GM12878 (cell line): ENCODE measurements at regions not wholly inside any gene's neighbourhood (a gene's known extent, or its start where the extent isn't known, plus 50 kb on each side); places are given as distances from the start of the nearest gene placed in this dataset.
"Not testable (repeated sequence)": the region's sequence is repeated elsewhere in the genome, so short reads cannot be mapped to it uniquely, and the experiment has no call there.

Experiments used
- ATAC-seq: fragments of 200-7000 bp; cut with Tn5 transposase; 3 replicates; pipeline ENCODE4 v1.9.1; 2020; ENCODE audit warnings: mild to moderate bottlenecking, moderate library complexity
- BruUV-seq: library from RNA; stranded (reverse); fragments of 400-500 nt; replicated peaks from 2 replicates; lab custom pipeline; 2021; lab: Mats Ljungman, UMichigan
- CTCF ChIA-PET: fragments of 300-600 bp; sonication (Branson Sonifier 250); formaldehyde crosslinking; extraction: SDS; loops from one replicate; lab custom pipeline; 2021; ENCODE audit warnings: inconsistent platforms; lab: Yijun Ruan, JAX
- POLR2A ChIA-PET: fragments of 350-600 bp; formaldehyde crosslinking; extraction: SDS; loops from one replicate; lab custom pipeline; 2021; ENCODE audit warnings: inconsistent platforms; lab: Charles Lee
- RAD21 ChIA-PET: fragments of 300-600 bp; sonication (Branson Sonifier 250); formaldehyde crosslinking; loops from one replicate; lab custom pipeline; 2023; ENCODE audit warnings: antibody characterized with exemption; ENCODE audit not compliant: unreplicated experiment; lab: Charles Lee
- SMC1A ChIA-PET: fragments of 300-600 bp; sonication (Branson Sonifier 250); formaldehyde crosslinking; loops from one replicate; lab custom pipeline; 2023; ENCODE audit not compliant: unreplicated experiment, uncharacterized antibody; lab: Charles Lee
- DNase-seq: peaks from one replicate; pipeline ENCODE4 v3.0.0-alpha.2; 2011; ENCODE audit warnings: low read depth, low spot score
- FAIRE-seq: peaks from 3 replicates; lab custom pipeline; 2011; peaks lifted over from hg19 to GRCh38; lab: Jason Lieb, UNC
- H2AFZ ChIP-seq: 2 replicates; pipeline ENCODE4 v1.6.0; 2011; ENCODE audit warnings: low read depth, low read length, control low read depth; ENCODE audit not compliant: control insufficient read depth
- H3K27ac ChIP-seq: 2 replicates; pipeline ENCODE4 v1.5.1; 2011; ENCODE audit warnings: control low read depth; ENCODE audit not compliant: control insufficient read depth, insufficient read depth
- H3K27me3 ChIP-seq, 2 experiments: replicated peaks in 1 of 2; 2 replicates each; pipeline versions ENCODE4 v1.6.0 to v1.6.1; 2011; ENCODE audit warnings: low read length in 1 of 2; ENCODE audit not compliant: control insufficient read depth in 2 of 2, insufficient read depth in 2 of 2
- H3K36me3 ChIP-seq, 2 experiments: 2 replicates each; pipeline ENCODE4 v1.5.1; 2011; ENCODE audit warnings: low read length in 1 of 2; ENCODE audit not compliant: control insufficient read depth in 2 of 2, insufficient read depth in 2 of 2
- H3K4me1 ChIP-seq: 2 replicates; pipeline ENCODE4 v1.6.1; 2011; ENCODE audit warnings: mild to moderate bottlenecking, low read length, moderate library complexity, mixed read lengths; ENCODE audit not compliant: control insufficient read depth, insufficient read depth
- H3K4me2 ChIP-seq: 2 replicates; pipeline ENCODE4 v1.6.0; 2011; ENCODE audit warnings: control low read depth; ENCODE audit not compliant: control insufficient read depth, insufficient read depth
- H3K4me3 ChIP-seq: fragments of 200-600 bp; sonication (generic); 2 replicates; pipeline ENCODE4 v1.5.1; 2016
- H3K79me2 ChIP-seq: 2 replicates; pipeline ENCODE4 v1.6.0; 2011; ENCODE audit warnings: low read length; ENCODE audit not compliant: control insufficient read depth, insufficient read depth
- H3K9ac ChIP-seq: 2 replicates; pipeline ENCODE4 v1.8.0; 2011; ENCODE audit warnings: low read length, control low read depth, mixed read lengths; ENCODE audit not compliant: control insufficient read depth, insufficient read depth
- H3K9me3 ChIP-seq: replicated peaks from 3 replicates; pipeline ENCODE4 v1.5.1; 2011; ENCODE audit warnings: mild to moderate bottlenecking, low read length; ENCODE audit not compliant: control insufficient read depth, insufficient read depth
- H4K20me1 ChIP-seq: 2 replicates; pipeline ENCODE4 v1.6.0; 2011; ENCODE audit not compliant: control insufficient read depth, insufficient read depth
- EED ChIP-seq: sonication (generic); IDR thresholded peaks from 2 replicates; pipeline ENCODE4 v1.6.1; 2016; ENCODE audit warnings: antibody characterized with exemption, low read depth
- JUNB ChIP-seq: IDR thresholded peaks from 2 replicates; pipeline ENCODE4 v1.6.1; 2016; ENCODE audit warnings: antibody characterized with exemption, mild to moderate bottlenecking
- PAX5 ChIP-seq: IDR thresholded peaks from 2 replicates; pipeline ENCODE4 v1.6.1; 2011; ENCODE audit warnings: low read depth, low read length, borderline replicate concordance
- WGBS: methylation state at CpG from one replicate; pipeline ENCODE4 v1.1.6; 2016; ENCODE audit warnings: low lambda C conversion rate; ENCODE audit not compliant: insufficient replicate concordance, insufficient coverage; ENCODE audit errors: missing lambda C conversion rate; 5-methylcytosine and 5-hydroxymethylcytosine counted together
- in situ Hi-C: fragments of 300-500 bp; cut with MboI; formaldehyde crosslinking; loops from 9 replicates; pipeline ENCODE4 v1.14.3; 2018; ENCODE audit warnings: mixed read lengths
- intact Hi-C: fragments of 100-400 bp; cut with micrococcal nuclease; formaldehyde crosslinking; loops from one replicate; pipeline ENCODE4 v1.14.2; 2022; ENCODE audit not compliant: unreplicated experiment

GRCh38 chr1:224029286-224030025, 84.5 kb upstream of the FBXO28 start:
- CTCF ChIA-PET, H3K36me3 ChIP-seq, H3K27me3 ChIP-seq, H3K9ac ChIP-seq, BruUV-seq, DNase-seq, FAIRE-seq, H3K4me1 ChIP-seq, in situ Hi-C loops, RAD21 ChIA-PET, H3K9me3 ChIP-seq, H3K4me2 ChIP-seq, SMC1A ChIA-PET, POLR2A ChIA-PET, H3K4me3 ChIP-seq, H3K79me2 ChIP-seq, intact Hi-C loops, H3K27ac ChIP-seq, H2AFZ ChIP-seq, H4K20me1 ChIP-seq: not testable (repeated sequence)
- TF ChIP-seq EED (0 out of 2 replicates have a peak, but pooled peaks have one; percentile 51), JUNB (0 out of 2 replicates have a peak, but pooled peaks have one; percentile 12), PAX5 (0 out of 2 replicates have a peak, but pooled peaks have one; percentile 11)
- peak; percentile 98 for ATAC-seq
- WGBS = 0% methylated on average over 5 of the region's 5 CpGs

GRCh38 chr1:224028802-224029201, 85.1 kb upstream of the FBXO28 start:
- H3K9me3 ChIP-seq, CTCF ChIA-PET, intact Hi-C loops, ATAC-seq, H4K20me1 ChIP-seq, H3K4me1 ChIP-seq, BruUV-seq, H3K4me2 ChIP-seq, H3K79me2 ChIP-seq, H3K27ac ChIP-seq, H2AFZ ChIP-seq, POLR2A ChIA-PET, FAIRE-seq, SMC1A ChIA-PET, H3K9ac ChIP-seq, in situ Hi-C loops, RAD21 ChIA-PET, H3K27me3 ChIP-seq, H3K36me3 ChIP-seq, H3K4me3 ChIP-seq, DNase-seq: not testable (repeated sequence)
- 95% methylated on average over 3 of the region's 3 CpGs for WGBS

GRCh38 chr1:224023122-224023521, 90.8 kb upstream of the FBXO28 start:
- H3K4me3 ChIP-seq, intact Hi-C loops, ATAC-seq, H3K4me2 ChIP-seq, DNase-seq, RAD21 ChIA-PET, H2AFZ ChIP-seq, H3K9me3 ChIP-seq, H3K36me3 ChIP-seq, H3K79me2 ChIP-seq, BruUV-seq, H3K27ac ChIP-seq, POLR2A ChIA-PET, H3K27me3 ChIP-seq, SMC1A ChIA-PET, H3K4me1 ChIP-seq, H3K9ac ChIP-seq, in situ Hi-C loops, CTCF ChIA-PET, FAIRE-seq, H4K20me1 ChIP-seq: not testable (repeated sequence)
- WGBS = 67% methylated on average over 3 of the region's 3 CpGs
